Suppressor macrophage treated with lipopolysaccharide for 4 hours (primary cell): ENCODE measurements at regions not wholly inside any gene's neighbourhood (a gene's known extent, or its start where the extent isn't known, plus 50 kb on each side); places are given as distances from the start of the nearest gene placed in this dataset.

ENCODE experiments used
- DNase-seq: peaks from one replicate; pipeline ENCODE4 v3.0.0-alpha.2; 2020

- DNase-seq: no peak
These were observed 573.5 kb upstream of the ZWINT start for GRCh38 chr10:56934515-56934914.

- DNase-seq: no peak
These were observed 567.7 kb upstream of the ZWINT start for GRCh38 chr10:56928714-56929113.

GRCh38 chr10:56927701-56928100 lies 566.6 kb upstream of the ZWINT start:
- no peak for DNase-seq

- no peak for DNase-seq
These were observed 559.7 kb upstream of the ZWINT start for GRCh38 chr10:56920601-56921261.

GRCh38 chr10:56912043-56912442 lies 551.0 kb upstream of the ZWINT start:
- no peak for DNase-seq

- no peak for DNase-seq
These were observed 544.0 kb upstream of the ZWINT start for GRCh38 chr10:56905051-56905450.

GRCh38 chr10:56902554-56902953 lies 541.5 kb upstream of the ZWINT start:
- no peak for DNase-seq

GRCh38 chr10:56895306-56895705 lies 534.2 kb upstream of the ZWINT start:
- DNase-seq: no peak

GRCh38 chr10:56881218-56881617 lies 520.2 kb upstream of the ZWINT start:
- DNase-seq: no peak

- no peak for DNase-seq
These were observed 519.5 kb upstream of the ZWINT start for GRCh38 chr10:56880606-56881005.

GRCh38 chr10:56874950-56875349 lies 513.9 kb upstream of the ZWINT start:
- DNase-seq: no peak

- DNase-seq: no peak
These were observed 510.2 kb upstream of the ZWINT start for GRCh38 chr10:56871160-56871668.

- no peak for DNase-seq
These were observed 506.2 kb upstream of the ZWINT start for GRCh38 chr10:56867236-56867635.

- DNase-seq: no peak
These were observed 495.5 kb upstream of the ZWINT start for GRCh38 chr10:56856569-56856968.

GRCh38 chr10:56844978-56845529 lies 484.0 kb upstream of the ZWINT start:
- no peak for DNase-seq

GRCh38 chr10:56836659-56837058 lies 475.6 kb upstream of the ZWINT start:
- no peak for DNase-seq

GRCh38 chr10:56831681-56832080 lies 470.6 kb upstream of the ZWINT start:
- no peak for DNase-seq

- no peak for DNase-seq
These were observed 462.8 kb upstream of the ZWINT start for GRCh38 chr10:56823849-56824248.

GRCh38 chr10:56805022-56805421 lies 444.0 kb upstream of the ZWINT start:
- no peak for DNase-seq

GRCh38 chr10:56785292-56785691 lies 424.2 kb upstream of the ZWINT start:
- no peak for DNase-seq

- no peak for DNase-seq
These were observed 421.4 kb upstream of the ZWINT start for GRCh38 chr10:56782503-56782902.

GRCh38 chr10:56771343-56771742 lies 410.3 kb upstream of the ZWINT start:
- no peak for DNase-seq

- DNase-seq: no peak
These were observed 402.0 kb upstream of the ZWINT start for GRCh38 chr10:56763090-56763489.

- DNase-seq: no peak
These were observed 384.4 kb upstream of the ZWINT start for GRCh38 chr10:56745490-56745889.

- DNase-seq: no peak
These were observed 367.3 kb upstream of the ZWINT start for GRCh38 chr10:56728349-56728748.
